MCF 10A (cell line): ENCODE measurements at regions not wholly inside any gene's neighbourhood (a gene's known extent, or its start where the extent isn't known, plus 50 kb on each side); places are given as distances from the start of the nearest gene placed in this dataset.

Source experiments
- BruUV-seq: library from RNA; stranded (reverse); fragments of 400-500 nt; replicated peaks from 2 replicates; lab custom pipeline; 2021; lab: Mats Ljungman, UMichigan
- CTCF ChIA-PET: fragments of 300-600 bp; sonication (Branson Sonifier 250); formaldehyde crosslinking; extraction: SDS; loops from one replicate; lab custom pipeline; 2021; ENCODE audit warnings: antibody characterized with exemption, inconsistent platforms; lab: Yijun Ruan, JAX
- POLR2A ChIA-PET: fragments of 300-600, 350-650 bp; sonication (Branson Sonifier 250); formaldehyde crosslinking; extraction: SDS; loops from one replicate; lab custom pipeline; 2020; ENCODE audit warnings: antibody characterized with exemption, inconsistent platforms; lab: Yijun Ruan, JAX
- DNase-seq: peaks from one replicate; pipeline ENCODE4 v3.0.0-alpha.2; 2018; ENCODE audit not compliant: unreplicated experiment
- H3K27ac Mint-ChIP-seq: one replicate; pipeline ENCODE4 v1.8.0; 2022; ENCODE audit warnings: mild to moderate bottlenecking, low read depth, mixed read lengths; ENCODE audit not compliant: unreplicated experiment
- H3K27me3 Mint-ChIP-seq: one replicate; pipeline ENCODE4 v1.8.0; 2022; ENCODE audit warnings: mixed read lengths; ENCODE audit not compliant: insufficient read depth, unreplicated experiment
- H3K36me3 Mint-ChIP-seq: one replicate; pipeline ENCODE4 v1.8.0; 2022; ENCODE audit warnings: mild to moderate bottlenecking, moderate library complexity, mixed read lengths; ENCODE audit not compliant: insufficient read depth, unreplicated experiment
- H3K4me1 Mint-ChIP-seq: one replicate; pipeline ENCODE4 v1.8.0; 2022; ENCODE audit warnings: mixed read lengths; ENCODE audit not compliant: insufficient read depth, unreplicated experiment
- H3K4me3 Mint-ChIP-seq: one replicate; pipeline ENCODE4 v1.8.0; 2022; ENCODE audit warnings: mild to moderate bottlenecking, moderate library complexity, mixed read lengths; ENCODE audit not compliant: unreplicated experiment
- H3K9me3 Mint-ChIP-seq: one replicate; pipeline ENCODE4 v1.8.0; 2022; ENCODE audit warnings: mixed read lengths; ENCODE audit not compliant: unreplicated experiment
- CTCF ChIP-seq: fragments of 200-600 bp; IDR thresholded peaks from one replicate; pipeline ENCODE4 v1.8.0; 2022; ENCODE audit warnings: antibody characterized with exemption, mild to moderate bottlenecking; ENCODE audit not compliant: unreplicated experiment
- intact Hi-C: fragments of 100-400 bp; cut with micrococcal nuclease; formaldehyde crosslinking; loops from 2 replicates; pipeline ENCODE4 v1.14.1; 2022

DNA sequence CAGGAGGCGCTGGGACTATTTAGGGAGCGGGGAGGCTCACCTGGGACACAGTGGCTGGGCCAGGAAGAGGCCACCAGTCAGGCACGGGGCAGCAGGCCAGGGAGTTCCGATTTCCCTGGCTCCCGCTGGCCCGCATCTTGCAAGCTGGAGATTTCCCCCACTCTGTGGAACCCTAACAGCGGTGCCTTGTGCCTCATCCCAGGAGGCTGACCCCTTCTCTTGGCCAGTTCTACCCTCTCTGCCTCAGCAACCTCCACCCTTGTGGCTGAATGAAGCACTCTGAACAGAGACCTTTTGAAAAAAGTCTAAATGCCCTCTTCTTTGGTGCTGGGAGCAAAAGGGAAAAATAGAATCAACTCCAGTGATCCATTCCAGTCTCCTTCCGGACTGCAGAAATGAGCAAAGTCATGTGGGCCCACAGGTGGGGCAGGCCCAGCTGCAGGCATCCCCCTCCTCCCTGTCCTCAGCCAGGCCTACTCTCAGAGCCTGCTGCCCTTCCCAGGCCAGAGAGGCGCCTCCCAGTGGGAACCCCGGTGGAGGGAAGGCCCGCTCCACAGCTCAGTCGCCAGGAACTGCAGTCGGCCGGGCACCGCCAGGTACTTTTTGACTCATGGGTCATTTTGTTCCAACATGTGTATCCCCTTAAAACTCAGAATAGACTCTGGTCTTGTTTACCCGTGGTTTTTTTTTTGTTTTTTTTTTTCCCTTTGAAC, 155.5 kb downstream of the ZNF248 start:
- Mint-ChIP-seq H3K27ac (no peak overlapping the region), H3K4me1 (no peaks in the 10 kb centered on the region), H3K9me3 (no peaks in the 10 kb centered on the region), H3K36me3 (no peaks in the 10 kb centered on the region), H3K27me3 (no peaks in the 10 kb centered on the region), H3K4me3 (no peak overlapping the region)
- CTCF ChIA-PET = interaction anchor here (0.5 to 0.6 kb wide), 2 partner anchors 256 to 798 kb away, joined by 4 read pairs; no protein-coding TSS in a partner anchor
- no peak for TF ChIP-seq CTCF
- intact Hi-C loops = no loop called here
- POLR2A ChIA-PET = no interaction called here
- no peak for DNase-seq
- no TSS peak for BruUV-seq

GRCh38 chr10:37700886-37701780, 156.3 kb downstream of the ZNF248 start:
- TF ChIP-seq CTCF = no peak
- Mint-ChIP-seq H3K36me3 (no peaks in the 10 kb centered on the region), H3K27me3 (no peaks in the 10 kb centered on the region), H3K27ac (no peak overlapping the region), H3K4me3 (no peak overlapping the region), H3K9me3 (peaks cover under 1% of the 10 kb centered on the region), H3K4me1 (no peaks in the 10 kb centered on the region)
- BruUV-seq = no TSS peak
- ChIA-PET POLR2A (no interaction called here), CTCF (no interaction called here)
- intact Hi-C loops = no loop called here
- no peak for DNase-seq

GRCh38 chr10:37687581-37687980, 169.8 kb downstream of the ZNF248 start:
- no peak for DNase-seq
- no peak for TF ChIP-seq CTCF
- no peak overlapping the region for H3K4me3 Mint-ChIP-seq
- no peaks in the 10 kb centered on the region for H3K36me3 Mint-ChIP-seq
- no peaks in the 10 kb centered on the region for H3K4me1 Mint-ChIP-seq
- peaks cover 21% of the 10 kb centered on the region for H3K9me3 Mint-ChIP-seq
- H3K27ac Mint-ChIP-seq = no peak overlapping the region
- no TSS peak for BruUV-seq
- POLR2A ChIA-PET = interaction anchor here (1.3 kb wide), 1 partner anchor 11 kb away, joined by 3 read pairs; no protein-coding TSS in a partner anchor
- intact Hi-C loops = no loop called here
- no peaks in the 10 kb centered on the region for H3K27me3 Mint-ChIP-seq
- CTCF ChIA-PET = interaction anchor here (0.6 kb wide), 2 partner anchors 68 to 192 kb away, joined by 3 read pairs; no protein-coding TSS in a partner anchor
